GM18505 (cell line): ENCODE measurements at regions not wholly inside any gene's neighbourhood (a gene's known extent, or its start where the extent isn't known, plus 50 kb on each side); places are given as distances from the start of the nearest gene placed in this dataset.
"Not testable (repeated sequence)": the region's sequence is repeated elsewhere in the genome, so short reads cannot be mapped to it uniquely, and the experiment has no call there.

Source experiments
- ATAC-seq: cut with Tn5 transposase; IDR thresholded peaks from one replicate; pipeline ENCODE4 v1.9.1; 2021; ENCODE audit not compliant: unreplicated experiment
- POLR2A ChIP-seq: IDR thresholded peaks from 4 replicates; pipeline ENCODE4 v1.6.1; 2011; ENCODE audit warnings: borderline replicate concordance; ENCODE audit not compliant: insufficient read depth, insufficient read length; ENCODE audit errors: extremely low read depth

DNA sequence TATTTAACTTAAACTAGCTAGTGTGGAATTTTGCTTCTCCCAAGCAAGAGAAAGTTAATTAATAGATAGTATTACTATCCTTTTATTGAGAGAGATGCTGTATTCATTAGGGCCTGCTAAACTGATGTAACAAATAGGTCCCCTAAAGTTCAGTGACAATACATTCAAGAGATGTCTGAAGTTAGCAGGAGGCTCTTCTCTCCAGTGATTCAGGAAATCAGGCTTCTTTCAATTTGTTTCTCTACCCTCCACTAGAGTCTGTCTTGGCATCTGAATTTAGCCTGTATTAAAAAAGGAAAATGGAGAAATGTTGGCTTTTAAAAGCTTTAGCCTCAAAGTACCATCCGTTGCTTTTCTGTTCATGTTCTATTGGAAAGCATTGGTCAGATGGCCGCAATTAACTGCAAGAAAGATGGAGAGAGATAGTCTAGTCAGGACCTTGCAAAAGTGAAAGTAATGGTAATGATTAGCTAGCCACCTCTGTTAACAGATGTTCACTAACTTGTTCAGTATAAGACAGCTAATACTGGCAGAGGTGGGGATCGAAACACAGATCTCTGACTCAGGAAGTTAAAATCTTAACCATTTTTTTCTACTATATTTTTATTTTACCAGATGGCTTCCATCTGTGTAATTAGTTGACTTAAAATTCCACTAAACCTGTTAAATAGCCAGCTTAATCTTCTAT, 786.8 kb downstream of the TMTC2 start:
- TF ChIP-seq POLR2A, result no peak
- ATAC-seq, result peak; percentile 98

DNA sequence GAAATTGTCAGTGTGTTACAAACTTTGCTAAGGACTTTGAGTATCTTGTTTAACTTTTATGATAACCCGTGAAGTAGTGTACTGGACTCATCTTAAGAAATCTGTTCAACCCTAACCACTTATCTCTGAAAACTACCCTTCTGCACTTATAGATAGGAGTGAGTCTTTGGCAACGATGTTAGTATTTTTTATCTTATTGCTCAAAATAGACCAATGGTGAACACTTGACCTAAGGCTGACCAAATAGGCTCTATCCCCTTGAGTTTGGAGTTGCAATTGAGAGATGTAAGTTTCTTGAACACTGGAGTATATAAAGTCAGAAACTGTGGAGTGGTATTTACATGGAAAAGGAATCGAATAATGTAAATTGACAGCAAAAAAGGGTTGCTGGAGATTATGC, 786.1 kb downstream of the TMTC2 start:
- ATAC-seq, result no peak
- no peak for TF ChIP-seq POLR2A

DNA sequence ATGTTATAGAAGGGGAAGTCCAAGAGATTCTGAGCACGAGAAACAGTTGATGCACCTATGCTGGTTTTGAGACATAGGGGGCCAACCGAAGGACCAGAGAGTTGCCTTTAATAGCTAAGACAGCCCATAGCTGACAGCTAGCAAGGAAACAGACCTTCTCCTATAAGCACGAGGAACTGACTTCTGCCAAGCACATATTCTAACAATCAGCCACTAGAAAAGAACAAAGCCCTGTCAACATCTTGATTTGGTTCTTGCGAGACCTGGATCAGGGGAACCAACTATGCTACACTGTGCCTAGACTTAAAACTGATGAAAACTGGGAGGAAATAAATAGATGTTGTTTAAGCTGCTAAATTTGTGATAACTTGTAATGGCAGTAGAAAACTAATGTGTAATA, 785.6 kb downstream of the TMTC2 start:
- no peak for ATAC-seq
- TF ChIP-seq POLR2A, result no peak

DNA sequence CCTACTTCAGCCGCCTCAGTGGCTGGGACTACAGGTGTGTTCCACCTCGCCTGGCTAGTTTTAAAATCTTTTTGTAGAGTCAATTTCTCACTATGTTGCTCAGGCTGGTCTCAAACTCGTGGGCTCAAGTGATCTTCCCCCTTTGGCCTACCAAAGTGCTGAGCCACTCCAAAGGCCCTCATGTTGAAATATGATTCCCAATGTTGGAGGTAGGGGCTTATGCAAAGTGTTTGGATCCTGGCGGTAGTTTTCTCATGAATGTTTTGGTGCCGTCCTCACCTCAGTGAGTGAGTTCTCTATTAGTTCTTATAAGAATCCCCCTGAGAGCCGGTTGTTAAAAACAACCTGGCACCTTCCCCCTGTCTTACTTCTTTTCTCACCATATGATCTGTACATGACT, 784.6 kb downstream of the TMTC2 start:
- no peak for TF ChIP-seq POLR2A
- ATAC-seq, result no peak

DNA sequence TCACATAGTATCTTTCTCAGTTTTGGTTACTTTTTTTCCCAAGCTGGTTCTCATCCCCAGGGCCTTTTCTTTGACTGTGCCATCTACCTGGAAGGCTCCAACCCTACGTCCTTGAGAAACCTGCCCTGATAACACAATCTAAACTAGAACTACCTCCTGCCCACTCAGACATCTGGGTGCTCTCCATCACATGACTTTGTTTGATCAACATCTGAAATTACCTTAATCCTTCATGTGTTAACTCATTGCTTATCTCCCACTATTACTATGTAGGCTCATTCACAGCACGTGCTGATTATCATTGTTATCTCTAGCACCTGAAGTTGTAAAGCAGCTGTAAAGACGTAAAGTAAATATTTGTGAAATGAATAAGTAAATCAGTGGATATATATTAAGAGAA, 784.0 kb downstream of the TMTC2 start:
- TF ChIP-seq POLR2A, result no peak
- no peak for ATAC-seq

DNA sequence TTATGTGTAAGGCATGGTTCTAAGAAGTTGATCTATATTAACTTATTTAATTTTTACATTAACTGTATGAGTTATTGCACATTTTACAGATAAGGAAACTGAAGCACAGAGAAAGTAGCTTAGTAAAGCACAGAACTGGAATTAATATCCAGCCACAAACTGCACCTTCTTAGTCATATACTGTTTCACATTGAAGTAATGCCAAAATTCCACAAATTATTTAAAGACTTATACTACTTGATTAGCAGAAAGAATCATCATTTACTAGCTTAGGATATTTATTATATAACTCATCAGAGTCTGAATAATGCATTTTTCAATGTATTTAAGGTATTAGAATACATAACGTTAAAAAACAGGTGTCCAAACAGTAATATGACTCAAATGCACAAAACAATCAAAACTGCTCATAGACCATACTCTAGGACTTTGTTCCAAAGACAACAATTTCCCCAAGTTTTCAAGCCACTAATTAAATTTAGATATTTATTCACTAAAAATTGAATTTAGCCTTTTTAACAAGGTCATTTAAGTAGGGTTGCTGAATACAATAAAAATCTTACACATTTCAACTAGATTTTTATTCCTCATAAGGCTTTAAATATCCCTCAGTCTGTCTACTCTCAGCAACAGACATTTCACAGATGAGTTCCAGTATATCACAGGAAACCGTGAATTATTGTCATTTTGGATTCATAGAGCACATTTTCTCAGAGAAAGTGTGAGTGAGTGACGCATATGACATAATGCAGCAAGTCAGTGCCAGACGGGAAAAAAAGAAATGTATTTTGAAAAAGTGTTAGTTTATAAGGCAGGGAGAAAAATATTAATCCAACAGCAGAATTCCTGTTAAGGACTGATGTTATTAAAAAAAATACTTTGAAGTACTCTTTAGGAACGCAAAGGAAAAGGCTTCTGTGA, 782.5 kb downstream of the TMTC2 start:
- no peak for ATAC-seq
- TF ChIP-seq POLR2A, result no peak

DNA sequence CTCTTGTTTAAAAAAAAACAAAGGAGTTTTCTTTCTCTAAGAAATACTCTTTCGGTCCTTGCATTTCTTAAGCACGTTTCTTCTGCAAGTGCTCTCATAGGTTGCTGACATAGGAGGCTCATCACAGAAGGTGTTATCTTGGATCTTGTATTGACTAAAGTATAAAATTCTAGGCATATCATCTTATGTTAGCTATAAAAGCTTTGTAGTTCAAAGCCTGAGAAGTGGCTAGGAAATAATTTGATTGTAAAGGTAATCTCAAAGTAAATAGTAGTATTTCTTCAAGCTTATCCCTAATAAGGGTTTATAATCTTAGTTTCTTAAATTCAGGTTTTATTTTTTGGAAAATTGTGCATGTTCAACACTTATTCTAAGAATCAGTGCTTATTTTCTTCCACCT, 778.9 kb downstream of the TMTC2 start:
- no peak for TF ChIP-seq POLR2A
- ATAC-seq, result no peak

DNA sequence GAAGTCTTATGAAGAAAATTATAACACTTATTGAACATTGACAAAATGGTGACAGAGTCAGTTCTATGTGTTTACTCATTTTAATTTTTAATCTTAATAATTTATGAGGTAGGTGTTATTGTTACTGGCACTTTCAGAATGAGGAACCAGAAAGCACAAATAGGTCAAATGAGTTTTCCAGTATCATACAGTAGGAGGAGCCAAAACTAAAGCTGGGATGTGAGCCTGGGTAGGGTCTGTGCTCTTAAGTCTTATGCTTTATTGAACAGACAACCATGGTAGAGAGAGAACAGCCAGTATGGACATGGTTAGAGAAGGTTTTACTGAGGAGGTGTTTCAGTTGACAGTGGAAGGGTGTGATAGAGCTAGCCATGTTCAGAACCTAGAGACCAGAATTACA, 775.7 kb downstream of the TMTC2 start:
- no peak for ATAC-seq
- no peak for TF ChIP-seq POLR2A

DNA sequence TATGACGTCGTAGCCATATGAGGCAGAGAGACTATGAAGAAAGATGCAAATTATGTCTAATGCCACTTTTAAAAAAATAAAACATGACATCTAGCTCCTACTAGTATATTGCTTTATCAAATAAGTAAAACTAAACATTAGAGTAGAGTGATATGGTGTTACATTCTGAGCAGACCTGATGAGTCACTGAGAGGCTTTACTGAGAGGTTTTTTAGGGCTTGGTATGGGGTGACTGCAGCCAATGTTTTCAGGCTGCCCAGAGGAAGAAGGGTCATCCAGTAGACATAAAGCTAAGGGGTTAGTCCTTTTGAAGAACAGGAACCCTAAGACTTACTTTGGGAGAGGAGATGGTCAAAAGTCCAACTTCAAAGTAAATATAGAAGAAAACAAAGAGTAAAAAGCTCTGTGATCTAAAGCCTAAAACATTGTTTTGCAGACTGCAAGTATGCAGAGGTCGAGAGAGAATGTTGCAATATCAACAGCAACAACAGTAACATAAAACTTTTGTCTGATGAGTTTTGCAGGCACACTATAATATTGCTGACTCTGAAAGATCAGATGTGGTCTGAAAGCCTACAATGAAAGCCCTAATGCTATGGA, 774.7 kb downstream of the TMTC2 start:
- no peak for TF ChIP-seq POLR2A
- no peak for ATAC-seq

DNA sequence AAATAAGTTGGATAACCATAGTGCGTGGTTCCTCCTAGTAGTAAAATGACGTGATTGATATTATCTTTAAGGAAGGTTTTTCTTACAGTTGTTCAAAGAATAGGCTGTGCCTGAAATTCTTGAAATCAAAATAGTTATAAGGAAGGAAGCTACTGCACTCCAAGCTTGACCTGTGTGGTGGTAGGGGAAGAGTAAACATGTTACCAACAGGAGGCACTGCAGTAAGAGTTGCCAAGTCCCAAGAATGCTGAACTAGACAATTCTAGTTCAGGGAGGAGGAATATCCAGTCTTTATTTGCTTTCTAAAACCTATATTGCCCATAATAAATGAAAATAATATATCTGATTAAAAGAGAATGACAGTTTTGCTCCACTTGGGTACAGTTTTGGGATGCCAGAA, 764.5 kb downstream of the TMTC2 start:
- ATAC-seq, result no peak
- no peak for TF ChIP-seq POLR2A

DNA sequence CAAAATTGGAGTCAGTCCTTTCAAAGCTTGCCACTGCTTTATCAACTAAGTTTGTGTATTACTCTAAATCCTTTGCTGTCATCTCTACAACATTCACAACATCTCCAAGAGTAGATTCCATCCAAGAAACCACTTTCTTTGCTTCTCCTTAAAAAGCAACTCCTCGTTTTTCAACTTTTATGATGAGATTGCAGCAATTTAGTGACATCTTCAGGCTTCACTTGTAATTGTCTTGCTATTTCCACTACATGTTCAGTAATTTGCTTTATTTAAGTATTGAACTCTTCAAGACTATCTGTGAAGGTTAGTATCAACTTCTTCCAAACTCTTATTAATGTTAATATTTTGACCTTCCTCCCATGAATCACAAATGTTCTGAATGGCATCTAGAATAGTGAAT, 747.9 kb downstream of the TMTC2 start:
- ATAC-seq, result no peak
- TF ChIP-seq POLR2A, result no peak

DNA sequence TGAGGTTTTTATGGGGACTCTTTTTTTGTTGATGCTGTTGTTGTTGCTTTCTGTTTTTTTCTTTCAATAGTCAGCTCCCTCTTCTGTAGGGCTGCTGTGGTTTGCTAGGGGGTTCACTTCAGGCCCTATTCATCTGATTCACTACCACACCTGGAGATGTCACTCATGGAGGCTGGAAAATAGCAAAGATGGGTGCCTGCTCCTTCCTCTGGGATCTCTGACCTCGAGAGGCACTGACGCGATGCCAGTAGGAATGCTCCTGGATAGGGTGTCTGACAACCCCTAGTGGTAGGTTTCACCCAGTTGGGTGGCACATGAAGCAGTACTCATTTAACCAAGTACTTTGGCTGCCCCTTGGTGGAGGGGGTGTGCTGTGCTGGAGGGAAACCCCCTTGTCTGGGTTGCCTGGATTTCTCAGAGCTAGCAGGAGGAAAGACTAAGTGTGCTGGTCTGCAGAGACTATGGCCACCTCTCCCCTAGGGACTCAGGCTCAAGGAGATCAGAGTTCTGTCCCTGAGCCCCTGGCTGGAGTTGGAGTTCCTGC, 745.5 kb downstream of the TMTC2 start:
- no peak for ATAC-seq
- no peak for TF ChIP-seq POLR2A

DNA sequence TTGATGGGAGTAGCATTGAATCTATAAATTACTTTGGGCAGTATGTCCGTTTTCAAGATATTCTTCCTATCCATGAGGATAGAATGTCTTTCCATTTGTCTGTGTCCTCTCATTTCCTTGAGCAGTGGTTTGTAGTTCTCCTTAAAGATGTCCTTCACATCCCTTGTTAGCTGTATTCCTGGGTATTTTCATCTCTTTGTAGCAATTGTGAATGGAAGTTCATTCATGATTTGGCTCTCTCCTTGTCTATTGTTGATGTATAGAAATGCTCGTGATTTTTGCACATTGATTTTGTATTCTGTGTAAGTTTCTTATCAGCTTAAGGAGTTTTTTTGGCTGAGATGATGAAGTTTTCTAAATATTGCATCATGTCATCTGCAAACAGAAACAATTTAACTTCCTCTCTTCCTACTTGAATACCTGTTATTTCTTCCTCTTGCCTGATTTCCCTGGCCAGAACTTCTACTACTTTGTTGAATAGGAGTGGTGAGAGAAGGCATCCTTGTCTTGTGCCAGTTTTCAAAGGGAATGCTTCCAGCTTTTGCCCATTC, 741.0 kb downstream of the TMTC2 start:
- not testable (repeated sequence) for ATAC-seq

DNA sequence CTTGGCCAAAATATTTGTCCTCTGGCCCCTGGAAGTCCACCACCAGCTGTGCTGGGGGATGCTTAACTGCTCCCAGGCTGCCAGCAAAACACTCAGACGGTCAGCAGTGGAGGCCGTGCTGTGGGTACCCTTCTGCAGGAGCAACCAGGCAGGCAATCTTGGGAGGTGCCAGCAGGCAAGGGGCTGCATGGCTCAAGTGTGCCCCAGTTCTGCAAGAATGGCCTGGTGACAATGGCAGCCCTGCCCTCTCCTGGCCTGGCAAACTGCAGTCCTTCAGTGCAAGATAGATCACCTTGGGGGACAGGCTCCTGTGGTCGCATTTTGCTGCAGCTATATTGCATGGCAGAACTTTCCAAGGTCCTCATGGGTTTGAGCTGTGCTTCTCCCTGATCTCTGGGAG, 728.3 kb downstream of the TMTC2 start:
- TF ChIP-seq POLR2A, result no peak
- no peak for ATAC-seq

DNA sequence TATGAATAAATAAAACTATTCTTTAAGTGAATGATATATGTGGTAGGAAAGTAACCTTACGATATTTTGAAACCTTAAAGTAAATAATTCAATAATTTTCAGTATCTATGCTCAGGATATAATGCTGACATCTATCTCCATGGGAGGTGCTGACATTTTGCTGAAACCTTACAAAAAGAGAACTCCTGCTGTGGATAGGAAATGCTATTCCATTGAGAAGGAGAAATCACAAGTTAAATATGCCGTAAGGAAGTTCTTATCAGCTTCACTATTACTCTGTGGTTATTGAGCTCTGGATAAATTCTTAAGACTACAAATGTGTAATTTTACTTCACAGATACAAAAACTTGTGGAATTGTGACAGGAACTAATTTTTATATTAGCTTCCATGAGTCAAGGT, 722.1 kb downstream of the TMTC2 start:
- no peak for TF ChIP-seq POLR2A
- ATAC-seq, result no peak
